Caki2 (cell line): ENCODE measurements at regions not wholly inside any gene's neighbourhood (a gene's known extent, or its start where the extent isn't known, plus 50 kb on each side); places are given as distances from the start of the nearest gene placed in this dataset.

Experiments
- DNase-seq: peaks from one replicate; pipeline ENCODE4 v3.0.0-alpha.2; 2015; ENCODE audit warnings: low read depth
- in situ Hi-C: cut with HindIII; loops from 2 replicates; pipeline ENCODE4 v1.10.0; 2016; ENCODE audit warnings: low sequenced_read_pairs, low pct_unique_long_range_greater_than_20kb, mixed read lengths

- in situ Hi-C loops, result no loop called here
- no peak for DNase-seq
Observed at GRCh38 chr2:55105456-55105855, 55.2 kb upstream of the RTN4 start.

GRCh38 chr2:55103046-55103445 is 52.8 kb upstream of the RTN4 start:
- no peak for DNase-seq
- in situ Hi-C loops, result no loop called here

GRCh38 chr2:55102056-55102812 is 52.0 kb upstream of the RTN4 start:
- no peak for DNase-seq

GRCh38 chr2:55101466-55101865 is 51.2 kb upstream of the RTN4 start:
- in situ Hi-C loops, result no loop called here

More at GRCh38 chr2:55102056-55102812, 52.0 kb upstream of the RTN4 start:
- in situ Hi-C loops, result no loop called here

GRCh38 chr2:55099878-55100820 is 49.9 kb upstream of the RTN4 start:
- no peak for DNase-seq
- in situ Hi-C loops, result no loop called here

More at GRCh38 chr2:55101466-55101865, 51.2 kb upstream of the RTN4 start:
- DNase-seq, result no peak
